Stimulated activated CD4-positive, alpha-beta T cell treated with anti-CD3 and anti-CD28 coated beads, Interleukin-2, amount 100 ng/mL, for 48 hours (primary cell): ENCODE measurements at regions not wholly inside any gene's neighbourhood (a gene's known extent, or its start where the extent isn't known, plus 50 kb on each side); places are given as distances from the start of the nearest gene placed in this dataset.
"Not testable (repeated sequence)": the region's sequence is repeated elsewhere in the genome, so short reads cannot be mapped to it uniquely, and the experiment has no call there.

Experiments used
- DNase-seq, 2 donors: peaks; one replicate each; pipeline ENCODE4 v3.0.0-alpha.2; 2020

DNA sequence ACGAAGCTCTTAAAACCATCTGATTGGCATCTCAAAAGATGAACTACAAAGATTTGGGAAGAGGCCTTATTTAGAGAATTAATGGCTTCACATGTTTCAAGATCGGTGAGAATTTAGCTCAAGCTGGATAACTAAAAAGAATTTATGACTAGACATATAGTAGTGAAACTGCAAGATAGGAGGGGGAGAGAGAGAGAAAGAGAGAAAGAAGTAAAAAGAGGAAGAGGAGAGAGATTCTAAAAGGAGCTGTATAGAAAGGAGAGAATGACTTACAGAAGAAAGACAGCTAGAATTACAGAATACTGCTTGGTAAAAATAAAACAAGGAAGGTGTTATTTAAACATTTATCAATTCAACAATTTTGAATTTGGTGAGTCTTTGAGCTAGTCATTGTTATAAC lies 592.3 kb downstream of the SH2D4B start:
- no peak for DNase-seq

DNA sequence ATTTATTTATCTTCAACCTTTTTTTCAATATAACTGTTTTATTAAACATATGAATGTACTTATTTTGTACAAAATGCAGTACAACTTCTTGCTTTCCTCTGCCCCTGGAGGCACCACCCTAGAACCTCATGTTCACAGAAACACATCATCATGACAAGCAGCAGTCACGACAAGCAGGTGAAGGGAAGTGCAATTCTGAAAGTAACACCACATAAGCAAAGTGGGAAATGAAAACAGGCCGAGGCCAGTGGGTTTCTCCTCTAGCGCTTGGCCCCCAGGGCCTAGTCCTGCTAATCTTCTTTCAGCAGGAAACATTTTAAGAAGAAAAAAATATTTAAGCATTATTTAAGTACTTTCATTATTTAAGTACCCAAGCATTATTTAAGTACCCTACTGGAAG lies 598.1 kb downstream of the SH2D4B start:
- DNase-seq = no peak

DNA sequence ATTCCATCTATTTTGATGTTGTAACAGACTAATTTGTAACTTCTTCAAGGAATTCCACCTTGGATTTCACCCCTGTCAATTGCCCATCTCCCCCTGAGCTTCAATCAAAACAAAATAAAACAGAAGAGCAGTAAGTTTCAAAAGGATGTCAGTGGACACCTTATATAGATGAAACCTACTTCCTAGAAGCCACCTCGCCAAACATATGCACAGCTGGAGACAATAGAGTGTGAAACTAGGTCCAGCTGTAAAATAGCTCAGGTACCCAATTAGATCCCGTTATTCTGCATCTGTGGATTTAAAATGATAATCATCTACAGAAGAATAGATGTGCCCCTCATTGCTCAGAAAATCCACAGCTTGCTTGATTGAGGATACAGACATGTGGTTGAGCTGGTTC lies 598.6 kb downstream of the SH2D4B start:
- DNase-seq = no peak

DNA sequence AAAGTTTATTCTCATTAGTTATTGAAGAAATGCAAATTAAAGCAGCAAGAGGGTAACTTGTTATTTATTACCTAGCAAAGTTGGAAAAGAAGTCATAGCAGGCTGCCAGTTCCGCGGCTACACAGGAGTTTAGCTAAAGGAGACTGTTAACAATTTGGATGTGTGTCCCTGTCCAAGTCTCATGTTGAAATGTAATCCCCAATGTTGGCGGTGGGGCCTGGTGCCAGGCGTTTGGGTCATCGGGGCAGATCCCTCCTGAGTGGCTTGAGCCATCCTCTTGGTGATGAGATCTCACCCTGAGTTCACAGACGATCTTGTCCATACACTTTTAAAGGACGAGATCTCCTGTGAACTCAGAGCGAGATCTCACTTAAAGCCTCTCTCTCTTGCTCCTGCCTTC lies 608.3 kb downstream of the SH2D4B start:
- DNase-seq = no peak

DNA sequence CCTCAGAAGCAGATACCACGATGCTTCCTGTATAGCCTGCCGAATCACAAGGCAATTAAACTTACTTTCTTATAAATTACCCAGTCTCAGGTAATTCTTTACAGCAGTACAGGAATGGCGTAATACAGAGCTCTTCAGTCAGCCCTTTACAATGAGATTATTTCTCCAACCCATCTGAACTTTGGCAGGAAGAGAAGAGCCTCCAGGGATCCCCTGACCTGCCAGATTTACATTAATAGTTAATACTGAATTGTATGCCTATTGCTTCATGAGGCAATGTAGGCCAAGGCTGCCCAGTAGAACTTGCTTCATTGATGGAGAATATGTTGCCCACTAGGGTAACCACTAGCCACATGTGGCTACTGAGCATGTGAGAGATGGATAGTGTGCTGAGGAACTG lies 608.7 kb downstream of the SH2D4B start:
- DNase-seq = no peak

DNA sequence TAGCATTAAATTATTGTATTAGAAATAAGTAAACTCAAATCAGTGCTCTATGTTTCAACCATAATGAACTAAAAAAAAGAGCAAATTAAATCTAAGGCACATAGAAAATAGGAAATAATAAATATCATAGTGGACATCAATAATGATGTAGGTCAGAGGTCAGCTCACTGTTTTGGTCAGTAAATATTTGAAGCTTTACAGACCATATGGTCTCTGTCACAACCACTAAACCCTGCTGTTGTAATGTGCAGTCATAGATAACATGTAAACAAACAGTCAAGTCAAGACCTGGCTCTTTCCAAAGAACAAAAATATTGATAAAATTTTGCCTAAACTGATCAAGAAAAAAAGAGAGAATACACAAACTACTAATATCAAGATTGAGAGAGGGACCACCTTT lies 615.0 kb downstream of the SH2D4B start:
- DNase-seq = no peak

DNA sequence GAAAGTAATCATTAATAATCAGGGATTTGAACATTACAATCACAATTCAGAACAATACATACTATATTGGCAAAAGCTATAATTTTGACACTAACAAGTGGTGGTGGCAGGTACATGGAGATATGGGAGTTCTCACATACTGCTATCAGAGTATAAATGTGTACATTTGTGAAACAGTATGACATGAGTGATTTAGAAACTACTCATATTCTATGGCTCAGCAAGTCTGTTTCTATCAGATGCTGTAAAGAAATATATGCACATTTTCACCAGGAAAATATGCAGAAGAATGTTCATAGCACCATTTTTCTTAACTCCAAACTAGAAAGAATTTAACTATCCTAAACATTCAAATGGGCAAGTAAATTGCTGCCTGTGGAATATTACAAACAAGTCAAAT lies 620.0 kb downstream of the SH2D4B start:
- no peak for DNase-seq

DNA sequence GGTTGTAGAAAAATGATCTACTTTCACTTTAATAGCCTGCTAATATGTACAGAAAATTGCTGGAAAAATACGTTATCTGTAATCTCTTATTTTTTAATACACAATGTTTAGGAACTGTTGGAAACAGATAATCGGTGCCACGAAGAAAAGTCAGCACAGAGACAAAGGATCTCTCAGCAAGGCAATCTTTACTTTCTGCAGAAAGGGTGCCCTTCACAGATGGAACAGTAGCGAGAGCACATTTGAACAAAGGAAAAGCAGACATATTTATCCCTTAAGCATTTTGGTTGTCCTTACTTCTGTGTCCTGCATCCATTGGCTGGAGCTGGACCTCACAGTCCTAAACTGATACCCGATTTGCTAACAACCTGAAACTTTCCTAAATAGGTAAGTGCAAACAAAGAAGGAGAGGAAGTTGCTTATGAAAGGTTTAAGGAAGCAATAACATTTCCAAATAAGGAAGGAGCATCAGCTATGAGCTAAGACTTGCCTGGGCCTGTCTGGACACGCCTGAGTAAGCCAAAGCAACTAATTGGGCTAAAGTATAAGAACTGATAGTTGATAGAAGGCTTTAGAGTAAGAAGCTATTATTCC lies 640.0 kb downstream of the SH2D4B start:
- no peak for DNase-seq

DNA sequence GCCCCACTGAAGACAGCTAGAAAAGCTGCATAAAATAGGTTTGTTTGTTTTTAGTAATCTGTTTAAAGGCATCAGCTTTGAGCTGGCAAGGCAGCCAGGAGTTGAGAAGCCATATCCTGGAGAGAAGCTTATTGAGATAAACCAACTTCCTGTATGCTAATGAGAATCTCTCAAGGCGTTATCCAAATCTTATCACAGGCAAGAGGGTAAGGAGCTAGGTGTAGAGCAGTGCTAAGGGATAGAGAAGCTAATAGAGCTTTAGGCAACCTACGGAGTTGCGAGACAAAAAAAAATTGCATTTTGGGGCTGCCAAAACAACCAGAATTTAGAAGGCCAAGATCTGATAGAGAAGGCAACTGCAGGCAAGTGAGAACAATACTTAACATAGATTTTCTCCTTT lies 641.6 kb downstream of the SH2D4B start:
- no peak for DNase-seq

DNA sequence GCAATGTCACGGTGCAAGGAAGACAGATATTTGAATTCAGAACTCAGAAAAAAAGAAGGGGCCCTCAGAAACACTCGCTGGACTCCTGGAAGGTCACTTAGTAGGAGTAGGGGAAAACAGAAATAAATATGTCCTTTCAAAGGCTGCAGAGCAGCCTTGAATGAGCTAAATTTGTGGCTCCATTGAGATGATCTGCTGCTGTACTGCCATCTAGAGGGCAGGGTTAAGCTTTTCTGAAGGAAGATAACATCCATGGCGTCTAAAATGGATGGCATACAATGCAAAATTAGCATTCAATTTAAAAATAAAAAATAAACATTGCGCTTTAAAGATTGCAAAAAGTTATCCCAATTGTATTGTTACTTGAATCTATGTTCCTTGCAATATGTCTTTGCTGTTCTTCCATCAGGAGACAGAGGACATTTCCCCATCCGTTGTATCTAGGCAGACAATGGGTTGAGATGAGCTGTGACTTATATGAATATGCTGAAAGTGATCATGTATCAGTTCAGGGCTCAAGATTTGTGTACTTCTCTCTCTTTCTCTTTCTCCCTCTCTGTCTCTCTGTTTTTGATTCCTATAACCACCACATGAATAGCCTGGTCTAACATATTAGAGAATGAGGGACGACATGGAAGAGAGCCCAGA lies 642.2 kb downstream of the SH2D4B start:
- DNase-seq = no peak

DNA sequence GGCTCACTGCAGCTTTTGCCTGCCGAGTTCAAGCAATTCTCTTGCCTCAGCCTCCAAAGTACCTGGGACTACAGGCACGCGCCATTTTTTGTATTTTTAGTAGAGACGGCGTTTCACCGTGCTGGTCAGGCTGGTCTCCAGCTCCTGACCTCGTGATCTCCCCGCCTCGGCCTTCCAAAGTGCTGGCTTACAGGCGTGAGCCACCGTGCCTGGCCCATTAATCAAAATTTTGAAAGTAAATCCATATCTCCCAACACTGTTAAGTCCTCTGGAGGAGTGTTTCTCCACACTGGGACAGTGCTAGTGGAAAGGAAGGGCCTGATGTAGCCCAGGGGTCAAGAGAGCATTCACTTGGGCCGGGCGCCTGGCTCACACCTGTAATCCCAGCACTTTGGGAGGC lies 644.6 kb downstream of the SH2D4B start:
- no peak for DNase-seq

DNA sequence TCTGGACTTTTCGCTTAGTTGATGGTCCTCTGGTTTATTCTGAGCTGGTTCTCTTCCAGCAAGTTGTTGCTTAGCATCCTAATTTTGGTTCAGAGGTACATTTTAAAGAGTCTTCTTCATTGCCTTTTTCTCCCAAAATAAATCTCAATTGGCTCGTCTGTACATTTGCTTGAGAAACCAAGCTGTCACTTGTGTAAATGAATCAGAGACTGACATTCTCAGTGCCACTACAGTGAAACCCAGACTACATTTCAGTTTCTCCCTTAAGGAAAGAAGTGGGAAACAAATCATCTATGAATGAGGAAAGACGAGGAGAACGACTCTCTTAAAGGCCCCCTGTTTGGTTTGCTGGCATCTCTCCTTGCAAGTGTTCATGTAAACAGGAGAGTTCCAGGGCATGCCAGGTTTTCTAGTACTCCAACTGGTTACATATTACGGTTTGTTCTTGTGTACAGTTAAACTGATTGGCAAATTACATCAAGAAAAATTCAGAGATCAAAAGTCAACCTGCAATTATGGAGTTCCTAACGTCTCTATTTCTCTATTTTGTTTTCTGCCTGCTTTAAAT lies 654.6 kb downstream of the SH2D4B start:
- no peak for DNase-seq

DNA sequence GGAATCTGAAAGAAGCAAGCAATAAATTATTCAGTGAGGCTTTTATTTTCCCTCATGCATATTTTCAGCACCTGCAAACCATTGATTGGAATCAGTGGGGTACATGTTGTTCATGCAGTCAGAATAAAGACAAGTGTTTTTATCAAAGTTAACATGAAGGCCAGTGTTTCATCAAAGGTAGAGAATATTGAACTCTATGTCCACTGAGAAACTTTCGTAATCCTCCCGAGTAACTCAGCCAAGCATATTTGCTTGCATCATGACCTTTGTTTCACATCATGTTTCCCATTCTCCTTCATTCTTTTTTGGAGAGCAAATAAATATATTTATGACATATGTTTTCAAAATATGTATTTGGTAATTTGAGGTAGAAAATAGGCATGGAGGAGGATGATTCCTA lies 663.1 kb downstream of the SH2D4B start:
- DNase-seq = no peak

DNA sequence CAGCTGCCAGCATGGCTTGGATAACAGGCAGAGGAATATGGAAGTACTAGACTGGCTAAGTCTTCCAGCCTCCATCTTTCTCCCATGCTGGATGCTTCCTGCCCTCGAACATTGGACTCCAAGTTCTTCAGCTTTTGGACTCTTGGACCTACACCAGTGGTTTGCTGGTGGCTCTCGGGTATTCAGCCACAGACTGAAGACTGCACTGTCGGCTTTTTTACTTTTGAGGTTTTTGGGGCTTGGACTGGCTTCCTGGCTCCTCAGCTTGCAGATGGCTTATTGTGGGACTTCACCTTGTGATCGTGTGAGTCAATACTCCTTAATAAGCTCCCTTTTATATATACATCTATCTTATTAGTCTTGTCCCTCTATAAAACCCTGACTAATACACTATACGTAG lies 667.6 kb upstream of the NRG3 start:
- DNase-seq = not testable (repeated sequence)

DNA sequence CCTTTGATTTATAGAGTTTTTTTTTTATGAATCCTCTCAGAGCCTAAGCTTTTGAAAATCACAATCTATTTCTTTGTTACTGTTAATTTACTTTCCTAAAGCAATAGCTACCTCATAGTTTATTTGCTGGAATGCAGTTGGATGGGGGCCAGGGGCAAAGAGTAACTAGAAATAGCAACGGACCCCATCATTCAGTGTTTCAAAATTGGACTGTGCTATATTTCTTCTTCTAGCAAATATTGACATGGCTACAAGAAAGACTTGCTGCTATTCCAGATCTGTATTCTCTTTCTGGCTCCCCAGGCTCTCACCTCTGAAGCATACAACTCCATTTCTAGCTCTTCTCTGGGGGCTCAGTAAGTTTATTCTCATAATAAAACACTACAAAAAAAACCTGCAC lies 661.6 kb upstream of the NRG3 start:
- DNase-seq = no peak

DNA sequence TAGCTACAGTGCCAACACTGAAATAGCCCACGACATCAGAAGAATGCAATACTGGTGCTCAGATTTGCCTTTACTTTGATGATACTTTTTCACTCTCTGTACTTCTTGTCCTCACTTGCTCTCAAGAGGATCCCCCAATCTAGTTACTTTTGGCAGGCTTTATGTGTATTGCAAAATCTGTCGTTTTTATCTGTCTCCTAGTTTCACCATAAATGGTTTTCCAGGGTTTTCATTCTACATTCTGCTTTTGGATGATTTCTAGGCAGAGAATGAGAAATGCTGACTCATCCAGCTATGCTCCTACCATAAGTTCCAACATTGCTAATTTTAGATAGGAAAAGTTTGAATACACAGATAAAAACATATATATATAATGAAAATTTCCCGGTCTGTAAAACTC lies 659.5 kb upstream of the NRG3 start:
- no peak for DNase-seq

DNA sequence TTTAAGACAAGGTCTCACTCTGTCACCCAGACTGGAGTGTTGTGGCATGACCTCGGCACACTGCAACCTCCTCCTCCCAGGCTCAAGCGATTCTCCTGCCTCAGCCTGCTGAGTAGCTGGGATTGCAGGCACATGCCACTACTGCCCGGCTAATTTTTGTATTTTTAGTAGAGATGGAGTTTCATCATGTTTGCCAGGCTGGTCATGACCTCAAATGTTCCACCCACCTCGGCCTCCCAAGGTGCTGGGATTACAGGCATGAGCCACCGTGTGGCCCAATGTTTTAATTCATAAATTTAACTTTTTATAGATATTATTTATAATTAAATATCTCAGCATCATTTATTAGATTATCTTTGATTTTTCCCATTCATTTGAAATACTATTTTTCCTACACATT lies 658.0 kb upstream of the NRG3 start:
- no peak for DNase-seq

DNA sequence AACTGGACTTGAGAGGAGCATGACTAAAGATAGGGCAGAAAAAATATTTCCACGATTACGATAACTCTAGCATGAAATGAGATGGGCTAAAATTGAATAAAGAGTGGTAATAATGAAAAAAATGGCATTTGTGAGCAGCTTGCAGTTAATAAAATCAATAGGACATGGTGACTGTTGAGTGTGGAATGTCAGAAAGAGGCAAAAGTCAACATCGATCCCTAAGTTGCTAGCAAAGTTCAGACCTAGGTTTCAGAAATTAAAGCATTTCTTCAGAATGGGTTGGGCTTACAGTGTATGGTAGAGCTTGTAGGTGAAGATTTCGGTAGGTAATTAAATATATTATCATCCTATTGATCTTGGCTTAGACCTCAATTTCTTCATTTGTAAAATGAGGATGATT lies 656.7 kb upstream of the NRG3 start:
- no peak for DNase-seq

DNA sequence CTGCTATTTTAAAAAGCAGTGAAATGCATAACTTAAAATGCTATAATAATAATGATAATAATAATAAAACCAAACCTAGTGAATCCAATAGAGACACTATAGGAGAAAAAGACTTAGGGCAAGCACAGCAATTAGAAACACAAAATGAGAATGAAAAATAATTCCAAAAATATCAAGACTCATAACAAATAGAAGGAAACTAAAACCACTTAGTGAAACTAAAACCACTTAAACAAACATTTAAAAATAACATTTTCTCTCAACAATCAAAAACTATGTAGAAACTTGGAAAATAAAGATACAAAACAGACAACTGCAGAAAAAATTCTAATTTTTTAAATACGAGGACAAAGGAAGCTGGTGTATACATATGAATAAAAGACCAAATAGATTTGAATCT lies 655.2 kb upstream of the NRG3 start:
- DNase-seq = no peak

DNA sequence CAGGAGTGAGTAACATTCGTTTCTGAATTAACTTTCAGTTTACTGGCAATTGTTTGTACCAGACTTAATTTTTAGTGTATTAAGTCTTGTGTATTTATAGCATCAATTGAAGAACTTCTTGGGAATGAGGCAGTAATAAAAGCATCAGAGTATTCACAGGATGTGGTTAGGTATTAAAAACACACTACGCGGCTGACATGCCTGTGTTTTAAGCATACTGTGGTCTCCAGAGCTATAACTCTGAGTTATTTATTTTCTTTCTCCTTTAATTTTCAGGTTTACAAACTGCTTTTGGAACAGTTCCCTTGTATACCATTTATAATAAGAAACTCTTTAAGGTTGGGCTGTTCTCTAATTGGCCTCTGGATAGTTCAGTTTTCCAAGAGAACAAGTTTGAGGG lies 626.1 kb upstream of the NRG3 start:
- DNase-seq = no peak

DNA sequence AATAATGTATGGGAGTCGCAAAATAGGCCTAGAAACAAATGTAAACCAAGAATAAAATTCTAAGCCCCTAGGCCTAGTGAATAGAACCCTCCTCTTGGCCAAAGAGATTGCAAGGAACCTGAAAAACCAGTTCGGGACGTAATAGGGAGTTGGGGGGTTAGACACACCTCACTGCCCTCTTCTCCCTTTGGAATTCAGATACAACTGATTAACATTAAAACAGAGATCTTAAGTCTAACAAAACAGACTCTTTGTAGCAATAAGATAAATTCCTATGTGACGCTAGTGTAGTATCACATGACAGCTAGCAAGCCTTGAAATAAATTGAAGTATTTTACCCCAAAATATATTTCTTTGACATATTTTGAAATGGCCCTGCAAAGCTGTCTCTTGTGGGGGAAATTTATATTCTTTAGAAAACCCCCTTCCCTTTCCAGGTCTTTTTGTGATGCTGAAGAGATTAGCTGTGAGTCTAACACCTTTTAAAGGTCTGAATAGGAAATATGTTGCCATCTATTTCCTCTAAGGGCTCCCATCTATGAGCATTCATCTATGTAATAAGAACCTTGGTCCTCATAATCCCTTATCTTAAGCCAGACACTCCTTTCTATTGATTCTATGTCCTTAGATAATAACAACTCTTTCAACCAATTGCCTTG lies 623.4 kb upstream of the NRG3 start:
- no peak for DNase-seq

DNA sequence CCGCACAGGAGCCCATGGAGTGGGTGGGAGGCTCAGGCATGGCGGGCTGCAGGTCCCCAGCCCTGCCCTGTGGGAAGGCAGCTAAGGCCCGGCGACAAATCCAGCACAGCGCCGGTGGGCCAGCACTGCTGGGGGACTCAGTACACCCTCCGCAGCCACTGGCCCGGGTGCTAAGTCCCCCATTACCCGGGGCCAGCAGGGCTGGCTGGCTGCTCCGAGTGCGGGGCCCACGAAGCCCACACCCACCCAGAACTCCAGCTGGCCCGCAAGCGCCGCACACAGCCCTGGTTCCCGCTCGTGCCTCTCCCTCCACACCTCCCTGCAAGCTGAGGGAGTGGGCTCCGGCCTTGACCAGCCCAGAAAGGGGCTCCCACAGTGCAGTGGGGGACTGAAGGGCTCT lies 610.0 kb upstream of the NRG3 start:
- not testable (repeated sequence) for DNase-seq

DNA sequence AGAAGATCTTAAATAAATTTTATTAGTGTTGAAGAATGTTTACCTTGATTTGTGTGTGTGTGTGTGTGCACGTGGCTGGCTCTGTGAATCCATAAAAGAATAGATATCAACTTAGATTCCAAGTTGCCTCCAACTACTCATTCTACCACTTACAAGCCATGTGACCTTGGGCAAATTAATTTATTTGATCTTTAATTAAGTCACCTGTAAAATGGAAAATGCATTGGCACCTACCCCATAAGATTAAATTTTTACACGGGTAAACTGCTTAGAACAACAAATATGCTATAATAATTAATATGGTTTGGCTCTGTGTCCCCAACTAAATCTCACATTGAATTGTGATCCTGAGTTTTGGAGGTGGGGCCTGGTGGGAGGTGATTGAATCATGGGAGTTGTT lies 604.9 kb upstream of the NRG3 start:
- DNase-seq = no peak
